Liver (tissue), 3 donors: ENCODE measurements at regions not wholly inside any gene's neighbourhood (a gene's known extent, or its start where the extent isn't known, plus 50 kb on each side); places are given as distances from the start of the nearest gene placed in this dataset.

Experiments used
- ATF3 ChIP-seq: IDR thresholded peaks from 2 replicates; pipeline ENCODE4 v1.6.1; 2016; ENCODE audit warnings: antibody characterized with exemption
- CTCF ChIP-seq: fragments of 150-350 bp; IDR thresholded peaks from 2 replicates; pipeline ENCODE4 v1.5.1; 2017; ENCODE audit warnings: improper control_type of control experiment, low read depth, low read length; ENCODE audit not compliant: missing input control
- FOXA1 ChIP-seq: IDR thresholded peaks from 2 replicates; pipeline ENCODE4 v1.6.1; 2016; ENCODE audit warnings: antibody characterized with exemption
- GABPA ChIP-seq, 2 donors: IDR thresholded peaks in 1 of 2; conservative IDR thresholded peaks in 1 of 2; 2 replicates each; pipeline ENCODE4 v1.6.1; 2016; ENCODE audit warnings: antibody characterized with exemption in 2 of 2, mild to moderate bottlenecking in 1 of 2, moderate library complexity in 1 of 2
- MAX ChIP-seq: IDR thresholded peaks from 2 replicates; pipeline ENCODE4 v1.6.1; 2016; ENCODE audit warnings: antibody characterized with exemption
- RAD21 ChIP-seq, 2 donors: IDR thresholded peaks; 2 replicates each; pipeline ENCODE4 v1.6.1; 2016; ENCODE audit warnings: antibody characterized with exemption in 2 of 2, mild to moderate bottlenecking in 2 of 2
- REST ChIP-seq: IDR thresholded peaks from 2 replicates; pipeline ENCODE4 v1.6.1; 2016; ENCODE audit warnings: antibody characterized with exemption, mild to moderate bottlenecking
- RXRA ChIP-seq, 2 donors: IDR thresholded peaks; 2 replicates each; pipeline ENCODE4 v1.6.1; 2017 to 2018; ENCODE audit warnings: antibody characterized with exemption in 2 of 2, mild to moderate bottlenecking in 1 of 2
- SP1 ChIP-seq: IDR thresholded peaks from 2 replicates; pipeline ENCODE4 v1.6.1; 2018; ENCODE audit warnings: antibody characterized with exemption, mild to moderate bottlenecking
- TAF1 ChIP-seq: conservative IDR thresholded peaks from 2 replicates; pipeline ENCODE4 v1.6.1; 2016; ENCODE audit warnings: antibody characterized with exemption, mild to moderate bottlenecking
- YY1 ChIP-seq: IDR thresholded peaks from 2 replicates; pipeline ENCODE4 v1.6.1; 2016; ENCODE audit warnings: antibody characterized with exemption, mild to moderate bottlenecking
- ZBTB33 ChIP-seq: IDR thresholded peaks from 2 replicates; pipeline ENCODE4 v1.6.1; 2016; ENCODE audit warnings: antibody characterized with exemption
- donor health status: healthy.
- donor health status: healthy.

GRCh38 chr2:235270956-235271355 lies 222.9 kb upstream of the AGAP1 start:
- no peak for TF ChIP-seq CTCF
- no peak for TF ChIP-seq YY1
- no peak for TF ChIP-seq SP1
- TF ChIP-seq ZBTB33: no peak
- TF ChIP-seq ATF3: no peak
- no peak for TF ChIP-seq FOXA1
- TF ChIP-seq REST: no peak
- TF ChIP-seq RAD21 (IDR thresholded peaks at IDR 0.05): no peak
- no peak for TF ChIP-seq TAF1
- no peak for TF ChIP-seq GABPA (IDR thresholded peaks at IDR 0.05 in 1 of 2, conservative IDR thresholded peaks at IDR 0.05 in 1 of 2)
- no peak for TF ChIP-seq RXRA (IDR thresholded peaks at IDR 0.05)
- TF ChIP-seq MAX: no peak
